OCI-LY1 (cell line): ENCODE measurements at regions not wholly inside any gene's neighbourhood (a gene's known extent, or its start where the extent isn't known, plus 50 kb on each side); places are given as distances from the start of the nearest gene placed in this dataset.
"Not testable (repeated sequence)": the region's sequence is repeated elsewhere in the genome, so short reads cannot be mapped to it uniquely, and the experiment has no call there.

ENCODE experiments used
- H2AFZ ChIP-seq: fragments of 200-600 bp; sonication (generic), shearing (Covaris generic); 2 replicates; pipeline ENCODE4 v1.6.0; 2014; ENCODE audit warnings: antibody characterized with exemption, mild to moderate bottlenecking, low read length
- H3F3A ChIP-seq: fragments of 200-600 bp; sonication (generic), shearing (Covaris generic); 2 replicates; pipeline ENCODE4 v1.6.0; 2014; ENCODE audit warnings: mild to moderate bottlenecking, antibody characterized with exemption, low read length, moderate library complexity; ENCODE audit not compliant: insufficient read depth
- H3K27ac ChIP-seq: fragments of 200-600 bp; sonication (generic); 2 replicates; pipeline ENCODE4 v1.5.1; 2014; ENCODE audit warnings: low read length, mixed run types, mild to moderate bottlenecking, low read depth; ENCODE audit not compliant: poor library complexity, severe bottlenecking
- H3K27me3 ChIP-seq: fragments of 200-600 bp; sonication (generic); 2 replicates; pipeline ENCODE4 v1.6.0; 2014; ENCODE audit warnings: antibody characterized with exemption, mild to moderate bottlenecking, low read length, moderate library complexity; ENCODE audit not compliant: insufficient read depth
- H3K36me3 ChIP-seq: fragments of 200-600 bp; sonication (generic); 2 replicates; pipeline ENCODE4 v1.6.1; 2014; ENCODE audit warnings: mild to moderate bottlenecking, antibody characterized with exemption, low read length, moderate library complexity, mixed read lengths; ENCODE audit not compliant: insufficient read depth
- H3K4me1 ChIP-seq: fragments of 200-600 bp; sonication (generic); 2 replicates; pipeline ENCODE4 v1.5.1; 2014; ENCODE audit warnings: mild to moderate bottlenecking, low read length, moderate library complexity; ENCODE audit not compliant: insufficient read depth, severe bottlenecking
- H3K4me2 ChIP-seq: fragments of 200-600 bp; sonication (generic), shearing (Covaris generic); 2 replicates; pipeline ENCODE4 v1.6.1; 2014; ENCODE audit warnings: low read length
- H3K4me3 ChIP-seq: fragments of 200-600 bp; sonication (generic); 2 replicates; pipeline ENCODE4 v1.5.1; 2014; ENCODE audit warnings: low read length, low read depth, mild to moderate bottlenecking, mixed read lengths; ENCODE audit not compliant: poor library complexity, severe bottlenecking
- H3K79me2 ChIP-seq: fragments of 200-600 bp; shearing (Covaris generic); 2 replicates; pipeline ENCODE4 v1.6.1; 2016; ENCODE audit warnings: mixed run types, low read length, mixed read lengths; ENCODE audit not compliant: insufficient read depth
- H3K9ac ChIP-seq: fragments of 200-600 bp; sonication (generic), shearing (Covaris generic); 2 replicates; pipeline ENCODE4 v1.6.1; 2014; ENCODE audit warnings: mild to moderate bottlenecking, low read length, mixed read lengths
- H3K9me2 ChIP-seq: fragments of 200-600 bp; sonication (generic), shearing (Covaris generic); 2 replicates; pipeline ENCODE4 v1.6.1; 2014; ENCODE audit warnings: low read depth, mild to moderate bottlenecking, low read length, mixed read lengths
- H3K9me3 ChIP-seq: fragments of 200-600 bp; shearing (Covaris generic); 2 replicates; pipeline ENCODE4 v1.6.1; 2014; ENCODE audit warnings: low read length, mixed read lengths
- H4K20me1 ChIP-seq: fragments of 200-600 bp; sonication (generic), shearing (Covaris generic); 2 replicates; pipeline ENCODE4 v1.6.0; 2016; ENCODE audit warnings: mild to moderate bottlenecking, low read length; ENCODE audit not compliant: insufficient read depth
- EZH2 ChIP-seq: fragments of 200-600 bp; sonication (generic), shearing (Covaris generic); IDR thresholded peaks from 2 replicates; pipeline ENCODE4 v1.8.0; 2017; ENCODE audit warnings: borderline replicate concordance, mixed run types, mild to moderate bottlenecking, antibody characterized with exemption, low read length, moderate library complexity, mixed read lengths
- TF ChIP-seq, protein P1 (sequence below): fragments of 200-600 bp; sonication (generic), shearing (Covaris generic); IDR thresholded peaks from 2 replicates; pipeline ENCODE4 v1.5.1; 2017; ENCODE audit warnings: mild to moderate bottlenecking, antibody characterized with exemption, low read length, moderate library complexity, mixed read lengths

GRCh38 chr1:60914982-60915381, 167.4 kb upstream of the NFIA start:
- Histone ChIP-seq H3K9ac (no peak overlapping the region), H3K4me2 (no peak overlapping the region), H3K4me1 (no peaks in the 10 kb centered on the region), H3K9me3 (no peaks in the 10 kb centered on the region), H4K20me1 (no peaks in the 10 kb centered on the region), H3K4me3 (no peak overlapping the region), H3K79me2 (no peaks in the 10 kb centered on the region), H3K36me3 (no peaks in the 10 kb centered on the region), H2AFZ (no peak overlapping the region), H3K27me3 (no peaks in the 10 kb centered on the region), H3K9me2 (no peaks in the 10 kb centered on the region), H3K27ac (no peak overlapping the region), H3F3A (no peaks in the 10 kb centered on the region)
- TF ChIP-seq, protein P1, sequence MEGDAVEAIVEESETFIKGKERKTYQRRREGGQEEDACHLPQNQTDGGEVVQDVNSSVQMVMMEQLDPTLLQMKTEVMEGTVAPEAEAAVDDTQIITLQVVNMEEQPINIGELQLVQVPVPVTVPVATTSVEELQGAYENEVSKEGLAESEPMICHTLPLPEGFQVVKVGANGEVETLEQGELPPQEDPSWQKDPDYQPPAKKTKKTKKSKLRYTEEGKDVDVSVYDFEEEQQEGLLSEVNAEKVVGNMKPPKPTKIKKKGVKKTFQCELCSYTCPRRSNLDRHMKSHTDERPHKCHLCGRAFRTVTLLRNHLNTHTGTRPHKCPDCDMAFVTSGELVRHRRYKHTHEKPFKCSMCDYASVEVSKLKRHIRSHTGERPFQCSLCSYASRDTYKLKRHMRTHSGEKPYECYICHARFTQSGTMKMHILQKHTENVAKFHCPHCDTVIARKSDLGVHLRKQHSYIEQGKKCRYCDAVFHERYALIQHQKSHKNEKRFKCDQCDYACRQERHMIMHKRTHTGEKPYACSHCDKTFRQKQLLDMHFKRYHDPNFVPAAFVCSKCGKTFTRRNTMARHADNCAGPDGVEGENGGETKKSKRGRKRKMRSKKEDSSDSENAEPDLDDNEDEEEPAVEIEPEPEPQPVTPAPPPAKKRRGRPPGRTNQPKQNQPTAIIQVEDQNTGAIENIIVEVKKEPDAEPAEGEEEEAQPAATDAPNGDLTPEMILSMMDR = no peak
- no peak for TF ChIP-seq EZH2

GRCh38 chr1:60913708-60914107, 168.7 kb upstream of the NFIA start:
- H2AFZ ChIP-seq, H3F3A ChIP-seq, H3K4me1 ChIP-seq, H3K27me3 ChIP-seq, H3K9me2 ChIP-seq, H3K4me3 ChIP-seq, H3K27ac ChIP-seq, H3K36me3 ChIP-seq, H3K9ac ChIP-seq, H4K20me1 ChIP-seq, H3K9me3 ChIP-seq, H3K4me2 ChIP-seq, H3K79me2 ChIP-seq: not testable (repeated sequence)

DNA sequence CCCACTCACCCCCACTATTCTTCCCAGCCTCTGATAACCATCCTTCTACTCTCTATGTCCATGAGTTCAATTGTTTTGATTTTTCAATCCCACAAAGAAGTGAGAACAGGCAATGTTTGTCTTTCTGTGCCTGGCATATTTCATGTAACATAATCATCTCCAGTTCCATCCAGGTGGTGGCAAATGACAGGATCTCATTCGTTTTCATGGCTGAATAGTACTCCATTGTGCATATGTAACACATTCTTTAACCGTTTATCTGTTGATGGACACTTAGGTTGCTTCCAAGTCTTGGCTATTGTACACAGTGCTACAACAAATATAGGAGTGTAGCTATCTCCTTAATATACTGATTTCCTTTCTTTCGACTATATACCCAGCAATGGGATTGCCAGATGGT, 169.3 kb upstream of the NFIA start:
- Histone ChIP-seq H3F3A (no peaks in the 10 kb centered on the region), H3K4me2 (no peak overlapping the region), H2AFZ (no peak overlapping the region), H3K79me2 (no peaks in the 10 kb centered on the region), H3K27me3 (no peaks in the 10 kb centered on the region), H3K4me1 (no peaks in the 10 kb centered on the region), H3K9me2 (no peaks in the 10 kb centered on the region), H4K20me1 (no peaks in the 10 kb centered on the region), H3K27ac (no peak overlapping the region), H3K9me3 (no peaks in the 10 kb centered on the region), H3K4me3 (no peak overlapping the region), H3K9ac (no peak overlapping the region), H3K36me3 (no peaks in the 10 kb centered on the region)
- no peak for TF ChIP-seq EZH2
- TF ChIP-seq, protein P1 = no peak

GRCh38 chr1:60911966-60912697, 170.2 kb upstream of the NFIA start:
- no peak overlapping the region for H3K4me3 ChIP-seq
- no peak overlapping the region for H2AFZ ChIP-seq
- TF ChIP-seq EZH2 = no peak
- TF ChIP-seq, protein P1 = no peak
- H3K9me2 ChIP-seq = no peaks in the 10 kb centered on the region
- H3K79me2 ChIP-seq = no peaks in the 10 kb centered on the region
- no peaks in the 10 kb centered on the region for H3K36me3 ChIP-seq
- no peaks in the 10 kb centered on the region for H3K4me1 ChIP-seq
- H3K9me3 ChIP-seq = no peaks in the 10 kb centered on the region
- no peaks in the 10 kb centered on the region for H3K27me3 ChIP-seq
- no peaks in the 10 kb centered on the region for H4K20me1 ChIP-seq
- no peaks in the 10 kb centered on the region for H3F3A ChIP-seq
- H3K4me2 ChIP-seq = no peak overlapping the region
- H3K27ac ChIP-seq = no peak overlapping the region
- H3K9ac ChIP-seq = no peak overlapping the region
